HCT116 (cell line): ENCODE measurements at regions not wholly inside any gene's neighbourhood (a gene's known extent, or its start where the extent isn't known, plus 50 kb on each side); places are given as distances from the start of the nearest gene placed in this dataset.

Experiments used
- ATAC-seq: fragments of 200-7000 bp; cut with Tn5 transposase; 2 replicates; pipeline ENCODE4 v1.9.1; 2020; ENCODE audit warnings: mild to moderate bottlenecking, moderate library complexity
- BruUV-seq: library from RNA; stranded (reverse); fragments of 400-500 nt; replicated peaks from 2 replicates; lab custom pipeline; 2021; lab: Mats Ljungman, UMichigan
- CTCF ChIA-PET: fragments of 300-600 bp; sonication (Branson Sonifier 250); formaldehyde crosslinking; loops from one replicate; lab custom pipeline; 2021; ENCODE audit warnings: antibody characterized with exemption; lab: Charles Lee
- POLR2A ChIA-PET: fragments of 300-600, 350-600 bp; sonication (Branson Sonifier 250); formaldehyde crosslinking; loops from one replicate; lab custom pipeline; 2021; ENCODE audit warnings: antibody characterized with exemption; lab: Charles Lee
- RAD21 ChIA-PET, 2 experiments: fragments of 300-600 bp; sonication (Branson Sonifier 250); formaldehyde crosslinking; loops; one replicate each; lab custom pipeline; 2023; ENCODE audit warnings: low total read pairs in 2 of 2; ENCODE audit not compliant: uncharacterized antibody in 2 of 2, unreplicated experiment in 2 of 2, low non-redundant PET in 1 of 2; lab: Charles Lee
- DNase-seq: peaks from one replicate; pipeline ENCODE4 v3.0.0-alpha.2; 2010; ENCODE audit warnings: low read depth, low spot score
- H2AFZ ChIP-seq: fragments of 200-600 bp; shearing (Covaris generic), sonication (generic); 2 replicates; pipeline ENCODE4 v1.6.1; 2017; ENCODE audit warnings: low read depth, mixed run types, mixed read lengths, antibody characterized with exemption, low read length; ENCODE audit not compliant: poor library complexity, severe bottlenecking
- H3K27ac ChIP-seq: 2 replicates; pipeline ENCODE4 v1.5.1; 2012; ENCODE audit warnings: low read depth, low read length
- H3K27me3 ChIP-seq: fragments of 200-600 bp; sonication (generic); 2 replicates; pipeline ENCODE4 v1.6.1; 2016; ENCODE audit warnings: mixed run types, low read length, mixed read lengths; ENCODE audit not compliant: insufficient read depth
- H3K36me3 ChIP-seq, 2 experiments: fragments of 200-500 bp in 1 of 2; fragments of 200-600 bp in 1 of 2; sonication (Bioruptor generic) in 1 of 2; sonication (generic) in 1 of 2; 2 replicates each; pipeline versions ENCODE4 v1.5.1 to v1.6.1; 2014 to 2016; ENCODE audit warnings: low read length in 2 of 2, inconsistent platforms in 1 of 2, mixed read lengths in 1 of 2, mixed run types in 1 of 2; ENCODE audit not compliant: insufficient read depth in 2 of 2, control insufficient read depth in 1 of 2
- H3K4me1 ChIP-seq, 2 experiments: fragments of 200-600 bp in 1 of 2; sonication (generic) in 1 of 2; 2 replicates each; pipeline versions ENCODE4 v1.5.1 to v1.6.1; 2012 to 2017; ENCODE audit warnings: low read length in 2 of 2, inconsistent platforms in 1 of 2, mild to moderate bottlenecking in 1 of 2, mixed read lengths in 1 of 2, mixed run types in 1 of 2, moderate library complexity in 1 of 2; ENCODE audit not compliant: insufficient read depth in 2 of 2, control insufficient read depth in 1 of 2
- H3K4me2 ChIP-seq: fragments of 200-600 bp; sonication (generic); 2 replicates; pipeline ENCODE4 v1.6.1; 2017; ENCODE audit warnings: mixed run types, low read length, mixed read lengths
- H3K4me3 ChIP-seq, 2 experiments: fragments of 200-600 bp in 1 of 2; sonication (generic) in 1 of 2; replicated peaks in 1 of 2; 2 replicates each; pipeline ENCODE4 v1.5.1; 2011 to 2016; ENCODE audit warnings: low read length in 2 of 2, control low read depth in 1 of 2, low read depth in 1 of 2, mild to moderate bottlenecking in 1 of 2, mixed read lengths in 1 of 2, mixed run types in 1 of 2
- H3K79me2 ChIP-seq: fragments of 200-600 bp; sonication (generic); 2 replicates; pipeline ENCODE4 v1.6.1; 2017; ENCODE audit warnings: mild to moderate bottlenecking, mixed run types, low read length, moderate library complexity, mixed read lengths; ENCODE audit not compliant: insufficient read depth
- H3K9ac ChIP-seq: fragments of 200-600 bp; sonication (generic); 2 replicates; pipeline ENCODE4 v1.6.1; 2016; ENCODE audit warnings: low read length, mixed read lengths
- H3K9me2 ChIP-seq: fragments of 200-600 bp; sonication (generic), shearing (Covaris generic); 2 replicates; pipeline ENCODE4 v1.6.1; 2017; ENCODE audit warnings: mixed run types, mild to moderate bottlenecking, moderate library complexity; ENCODE audit not compliant: insufficient read depth
- H3K9me3 ChIP-seq, 2 experiments: fragments of 200-500 bp in 1 of 2; fragments of 200-600 bp in 1 of 2; sonication (Bioruptor generic) in 1 of 2; sonication (generic) in 1 of 2; 2 replicates each; pipeline ENCODE4 v1.6.1; 2014 to 2017; ENCODE audit warnings: low read length in 2 of 2, mixed read lengths in 2 of 2, inconsistent platforms in 1 of 2, low read depth in 1 of 2, mild to moderate bottlenecking in 1 of 2, mixed run types in 1 of 2, moderate library complexity in 1 of 2; ENCODE audit not compliant: control insufficient read depth in 1 of 2, insufficient read depth in 1 of 2
- H4K20me1 ChIP-seq: fragments of 200-600 bp; sonication (generic), shearing (Covaris generic); 2 replicates; pipeline ENCODE4 v1.6.1; 2017; ENCODE audit warnings: mixed run types, mild to moderate bottlenecking, moderate library complexity; ENCODE audit not compliant: insufficient read depth
- CBX3 ChIP-seq: IDR thresholded peaks from 2 replicates; pipeline ENCODE4 v1.6.1; 2012; ENCODE audit warnings: low read depth
- EGR1 ChIP-seq: IDR thresholded peaks from 2 replicates; pipeline ENCODE4 v1.6.1; 2012; ENCODE audit warnings: low read depth
- ELF1 ChIP-seq: IDR thresholded peaks from 2 replicates; pipeline ENCODE4 v1.6.1; 2012; ENCODE audit warnings: low read depth, borderline replicate concordance
- EZH2 ChIP-seq: fragments of 200-600 bp; sonication (generic); IDR thresholded peaks from 2 replicates; pipeline ENCODE4 v1.6.1; 2017; ENCODE audit warnings: antibody characterized with exemption, mixed run types
- JUND ChIP-seq: IDR thresholded peaks from 2 replicates; pipeline ENCODE4 v1.6.1; 2012
- POLR2A ChIP-seq: IDR thresholded peaks from 2 replicates; pipeline ENCODE4 v1.7.0; 2011; ENCODE audit warnings: borderline replicate concordance; ENCODE audit not compliant: insufficient read depth, insufficient read length; ENCODE audit errors: extremely low read depth
- RAD21 ChIP-seq: IDR thresholded peaks from 2 replicates; pipeline ENCODE4 v1.6.1; 2012; ENCODE audit warnings: low read depth, mild to moderate bottlenecking
- REST ChIP-seq: IDR thresholded peaks from 2 replicates; pipeline ENCODE4 v1.6.1; 2012; ENCODE audit warnings: low read depth
- SRF ChIP-seq: IDR thresholded peaks from 2 replicates; pipeline ENCODE4 v1.6.1; 2012; ENCODE audit warnings: low read depth
- TCF7L2 ChIP-seq: IDR thresholded peaks from 2 replicates; pipeline ENCODE4 v1.7.0; 2011; ENCODE audit warnings: borderline replicate concordance, inconsistent platforms; ENCODE audit not compliant: insufficient read depth, insufficient read length; ENCODE audit errors: extremely low read depth
- ZFX ChIP-seq: fragments of 450-650 bp; IDR thresholded peaks from 2 replicates; pipeline ENCODE4 v1.6.1; 2017
- intact Hi-C: fragments of 100-400 bp; cut with micrococcal nuclease; formaldehyde crosslinking; loops from 2 replicates; pipeline ENCODE4 v1.10.0; 2022
- TF ChIP-seq, protein P1 (sequence below), 3 experiments: fragments of 200-600 bp in 1 of 3; sonication (generic) in 1 of 3; IDR thresholded peaks in 2 of 3; conservative IDR thresholded peaks in 1 of 3; 2 replicates each; pipeline ENCODE4 v1.5.1; 2012 to 2017; ENCODE audit warnings: low read depth in 2 of 3, low read length in 2 of 3, antibody characterized with exemption in 1 of 3, borderline replicate concordance in 1 of 3, control low read depth in 1 of 3, mild to moderate bottlenecking in 1 of 3, mixed read lengths in 1 of 3, mixed run types in 1 of 3, moderate library complexity in 1 of 3; ENCODE audit not compliant: insufficient read depth in 1 of 3

GRCh38 chr11:98137437-98137836 lies 883.3 kb upstream of the CNTN5 start:
- Histone ChIP-seq H3K27me3 (no peaks in the 10 kb centered on the region), H3K9me3 (peaks cover 11 to 19% of the 10 kb centered on the region in 2 experiments; a peak in 2 of 4 replicates), H3K36me3 (no peaks in the 10 kb centered on the region), H3K79me2 (no peaks in the 10 kb centered on the region), H3K27ac (no peak overlapping the region), H3K9ac (no peak overlapping the region), H3K4me1 (no peaks in the 10 kb centered on the region), H3K4me3 (no peak overlapping the region), H4K20me1 (no peaks in the 10 kb centered on the region), H3K4me2 (no peak overlapping the region), H3K9me2 (no peaks in the 10 kb centered on the region), H2AFZ (no peak overlapping the region)
- DNase-seq, result no peak
- intact Hi-C loops, result no loop called here
- POLR2A ChIA-PET, result no interaction called here
- ATAC-seq, result no peak
- RAD21 ChIA-PET, result no interaction called here
- no TSS peak for BruUV-seq
- CTCF ChIA-PET, result no interaction called here
- TF ChIP-seq ELF1, result no peak
- TF ChIP-seq CBX3, result no peak
- TF ChIP-seq REST, result no peak
- TF ChIP-seq EZH2, result no peak
- TF ChIP-seq JUND, result no peak
- no peak for TF ChIP-seq ZFX
- TF ChIP-seq, protein P1, sequence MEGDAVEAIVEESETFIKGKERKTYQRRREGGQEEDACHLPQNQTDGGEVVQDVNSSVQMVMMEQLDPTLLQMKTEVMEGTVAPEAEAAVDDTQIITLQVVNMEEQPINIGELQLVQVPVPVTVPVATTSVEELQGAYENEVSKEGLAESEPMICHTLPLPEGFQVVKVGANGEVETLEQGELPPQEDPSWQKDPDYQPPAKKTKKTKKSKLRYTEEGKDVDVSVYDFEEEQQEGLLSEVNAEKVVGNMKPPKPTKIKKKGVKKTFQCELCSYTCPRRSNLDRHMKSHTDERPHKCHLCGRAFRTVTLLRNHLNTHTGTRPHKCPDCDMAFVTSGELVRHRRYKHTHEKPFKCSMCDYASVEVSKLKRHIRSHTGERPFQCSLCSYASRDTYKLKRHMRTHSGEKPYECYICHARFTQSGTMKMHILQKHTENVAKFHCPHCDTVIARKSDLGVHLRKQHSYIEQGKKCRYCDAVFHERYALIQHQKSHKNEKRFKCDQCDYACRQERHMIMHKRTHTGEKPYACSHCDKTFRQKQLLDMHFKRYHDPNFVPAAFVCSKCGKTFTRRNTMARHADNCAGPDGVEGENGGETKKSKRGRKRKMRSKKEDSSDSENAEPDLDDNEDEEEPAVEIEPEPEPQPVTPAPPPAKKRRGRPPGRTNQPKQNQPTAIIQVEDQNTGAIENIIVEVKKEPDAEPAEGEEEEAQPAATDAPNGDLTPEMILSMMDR (IDR thresholded peaks at IDR 0.05 in 2 of 3, conservative IDR thresholded peaks at IDR 0.05 in 1 of 3; ENCODE audit: borderline replicate concordance in 1 of 3, insufficient read depth in 1 of 3, low read depth in 2 of 3, low read length in 2 of 3), result no peak
- no peak for TF ChIP-seq TCF7L2
- no peak for TF ChIP-seq POLR2A
- TF ChIP-seq RAD21, result no peak
- TF ChIP-seq EGR1, result no peak
- no peak for TF ChIP-seq SRF
